PC-3 (cell line): ENCODE measurements at regions not wholly inside any gene's neighbourhood (a gene's known extent, or its start where the extent isn't known, plus 50 kb on each side); places are given as distances from the start of the nearest gene placed in this dataset.

Experiments used
- ATAC-seq: fragments of 200-7000 bp; cut with Tn5 transposase; 2 replicates; pipeline ENCODE4 v1.9.1; 2020; ENCODE audit warnings: mild to moderate bottlenecking, moderate library complexity
- BruUV-seq: library from RNA; stranded (reverse); fragments of 400-500 nt; replicated peaks from 2 replicates; lab custom pipeline; 2021; lab: Mats Ljungman, UMichigan
- CTCF ChIA-PET: fragments of 300-600 bp; sonication (Branson Sonifier 250); formaldehyde crosslinking; loops from one replicate; lab custom pipeline; 2022; ENCODE audit warnings: antibody characterized with exemption; lab: Charles Lee
- POLR2A ChIA-PET: fragments of 300-600 bp; sonication (Branson Sonifier 250); formaldehyde crosslinking; loops from one replicate; lab custom pipeline; 2022; ENCODE audit warnings: antibody characterized with exemption; ENCODE audit not compliant: unreplicated experiment; lab: Charles Lee
- DNase-seq: peaks from one replicate; pipeline ENCODE4 v3.0.0-alpha.2; 2015
- H2AFZ ChIP-seq: fragments of 300-600 bp; sonication (generic); 2 replicates; pipeline ENCODE4 v1.6.0; 2016; ENCODE audit warnings: antibody characterized with exemption, low read length
- H3F3A ChIP-seq: fragments of 300-600 bp; sonication (generic); one replicate; pipeline ENCODE4 v1.6.0; 2017; ENCODE audit warnings: antibody characterized with exemption, low read length, control low read depth, mild to moderate bottlenecking; ENCODE audit not compliant: unreplicated experiment
- H3K27ac ChIP-seq: fragments of 300-600 bp; sonication (generic); 2 replicates; pipeline ENCODE4 v1.5.1; 2016; ENCODE audit warnings: mild to moderate bottlenecking, low read length
- H3K27me3 ChIP-seq: fragments of 300-600 bp; sonication (generic); 2 replicates; pipeline ENCODE4 v1.6.1; 2016; ENCODE audit warnings: low read length, mixed read lengths
- H3K36me3 ChIP-seq: fragments of 300-600 bp; sonication (generic); 2 replicates; pipeline ENCODE4 v1.6.1; 2016; ENCODE audit warnings: low read depth, mixed run types, low read length, mixed read lengths
- H3K4me1 ChIP-seq: fragments of 300-600 bp; sonication (generic); 2 replicates; pipeline ENCODE4 v1.5.1; 2016; ENCODE audit warnings: low read length; ENCODE audit not compliant: insufficient read depth
- H3K4me2 ChIP-seq: fragments of 300-600 bp; sonication (generic); 2 replicates; pipeline ENCODE4 v1.6.0; 2016; ENCODE audit warnings: low read length
- H3K4me3 ChIP-seq: fragments of 300-600 bp; sonication (generic); 2 replicates; pipeline ENCODE4 v1.5.1; 2016; ENCODE audit warnings: mild to moderate bottlenecking, low read length, mixed read lengths
- H3K79me2 ChIP-seq: fragments of 300-600 bp; sonication (generic); 2 replicates; pipeline ENCODE4 v1.6.1; 2017; ENCODE audit warnings: low read length, mixed read lengths
- H3K9ac ChIP-seq: fragments of 300-600 bp; sonication (generic); 2 replicates; pipeline ENCODE4 v1.6.0; 2016; ENCODE audit warnings: mild to moderate bottlenecking, low read length
- H3K9me2 ChIP-seq: fragments of 300-600 bp; sonication (generic); replicated peaks from 2 replicates; pipeline ENCODE4 v1.6.1; 2016; ENCODE audit warnings: mixed run types, low read length, mixed read lengths
- H3K9me3 ChIP-seq: fragments of 300-600 bp; sonication (generic); 2 replicates; pipeline ENCODE4 v1.6.1; 2016; ENCODE audit warnings: low read length, mixed read lengths
- H4K20me1 ChIP-seq: fragments of 300-600 bp; sonication (generic); 2 replicates; pipeline ENCODE4 v1.6.1; 2016; ENCODE audit warnings: low read length, mixed read lengths
- EZH2 ChIP-seq: fragments of 300-600 bp; sonication (generic); IDR thresholded peaks from one replicate; pipeline ENCODE4 v1.6.1; 2017; ENCODE audit warnings: antibody characterized with exemption, mild to moderate bottlenecking, low read length; ENCODE audit not compliant: unreplicated experiment
- EZH2phosphoT487 ChIP-seq: fragments of 300-600 bp; sonication (generic); IDR thresholded peaks from 2 replicates; pipeline ENCODE4 v1.6.1; 2018; ENCODE audit warnings: mild to moderate bottlenecking, antibody characterized with exemption, low read length, borderline replicate concordance
- intact Hi-C: fragments of 100-400 bp; cut with micrococcal nuclease; formaldehyde crosslinking; loops from 2 replicates; pipeline ENCODE4 v1.9.0; 2023
- TF ChIP-seq, protein P1 (sequence below): fragments of 300-600 bp; sonication (generic); conservative IDR thresholded peaks from 2 replicates; pipeline ENCODE4 v1.5.1; 2017; ENCODE audit warnings: antibody characterized with exemption, low read depth, mild to moderate bottlenecking, low read length

DNA sequence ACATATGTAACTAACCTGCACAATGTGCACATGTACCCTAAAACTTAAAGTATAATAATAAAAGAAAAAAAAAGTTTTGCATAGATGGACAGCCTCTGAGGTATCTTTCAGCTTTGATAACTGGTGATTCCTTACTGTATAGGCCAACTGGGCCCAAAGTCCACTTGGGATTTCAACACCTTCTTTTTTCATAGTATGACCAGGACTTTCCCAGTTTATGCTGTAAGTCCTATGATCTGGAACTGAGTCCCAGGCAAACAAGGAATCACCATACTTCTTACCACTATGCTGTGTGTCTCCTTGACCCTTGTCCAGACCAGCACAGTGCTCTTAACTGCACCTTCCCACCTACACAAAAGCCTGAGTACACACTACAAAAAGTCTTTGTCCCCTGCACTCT, 205.1 kb upstream of the RBBP8 start:
- TF ChIP-seq, protein P1, sequence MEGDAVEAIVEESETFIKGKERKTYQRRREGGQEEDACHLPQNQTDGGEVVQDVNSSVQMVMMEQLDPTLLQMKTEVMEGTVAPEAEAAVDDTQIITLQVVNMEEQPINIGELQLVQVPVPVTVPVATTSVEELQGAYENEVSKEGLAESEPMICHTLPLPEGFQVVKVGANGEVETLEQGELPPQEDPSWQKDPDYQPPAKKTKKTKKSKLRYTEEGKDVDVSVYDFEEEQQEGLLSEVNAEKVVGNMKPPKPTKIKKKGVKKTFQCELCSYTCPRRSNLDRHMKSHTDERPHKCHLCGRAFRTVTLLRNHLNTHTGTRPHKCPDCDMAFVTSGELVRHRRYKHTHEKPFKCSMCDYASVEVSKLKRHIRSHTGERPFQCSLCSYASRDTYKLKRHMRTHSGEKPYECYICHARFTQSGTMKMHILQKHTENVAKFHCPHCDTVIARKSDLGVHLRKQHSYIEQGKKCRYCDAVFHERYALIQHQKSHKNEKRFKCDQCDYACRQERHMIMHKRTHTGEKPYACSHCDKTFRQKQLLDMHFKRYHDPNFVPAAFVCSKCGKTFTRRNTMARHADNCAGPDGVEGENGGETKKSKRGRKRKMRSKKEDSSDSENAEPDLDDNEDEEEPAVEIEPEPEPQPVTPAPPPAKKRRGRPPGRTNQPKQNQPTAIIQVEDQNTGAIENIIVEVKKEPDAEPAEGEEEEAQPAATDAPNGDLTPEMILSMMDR = no peak
- no peak for TF ChIP-seq EZH2
- Histone ChIP-seq H3K9me2 (no peaks in the 10 kb centered on the region), H3K4me2 (no peak overlapping the region), H3F3A (no peaks in the 10 kb centered on the region), H2AFZ (no peak overlapping the region), H3K36me3 (no peaks in the 10 kb centered on the region), H4K20me1 (no peaks in the 10 kb centered on the region), H3K9ac (no peak overlapping the region), H3K4me1 (no peaks in the 10 kb centered on the region), H3K27me3 (no peaks in the 10 kb centered on the region), H3K4me3 (no peak overlapping the region), H3K27ac (no peak overlapping the region), H3K79me2 (no peaks in the 10 kb centered on the region), H3K9me3 (no peaks in the 10 kb centered on the region)
- BruUV-seq = no TSS peak
- ATAC-seq (no peak), DNase-seq (no peak)
- CTCF ChIA-PET = no interaction called here
- intact Hi-C loops = no loop called here
- POLR2A ChIA-PET = no interaction called here

DNA sequence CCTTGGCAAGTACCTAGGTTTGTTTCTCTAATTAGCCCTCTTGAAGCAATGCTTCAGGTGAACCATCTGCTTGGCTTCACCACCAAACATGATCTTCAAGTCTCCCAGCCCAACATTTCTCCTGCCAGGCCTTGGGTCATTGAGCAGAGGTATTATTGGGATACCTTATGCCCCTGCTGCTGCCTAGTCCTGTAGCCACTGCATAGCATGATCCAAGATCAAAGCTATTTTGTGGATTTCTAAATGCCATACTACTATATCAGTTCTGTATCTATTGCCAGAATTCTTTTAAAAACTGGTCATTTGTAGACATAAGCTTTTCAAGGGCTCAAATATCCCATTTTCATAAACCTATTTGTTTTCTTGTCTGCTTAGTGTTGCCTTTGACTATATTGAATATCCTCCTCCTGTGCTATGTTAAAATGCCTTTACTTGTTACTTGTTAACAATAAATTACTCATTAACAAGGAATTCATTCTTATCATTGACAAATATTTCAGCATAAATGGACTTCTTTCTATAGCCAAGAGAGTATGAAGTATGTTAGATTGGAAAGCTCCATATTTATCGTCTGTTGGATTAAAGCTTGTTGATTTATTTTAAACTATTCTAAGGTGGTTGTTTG, 204.5 kb upstream of the RBBP8 start:
- POLR2A ChIA-PET = no interaction called here
- no peaks in the 10 kb centered on the region for H4K20me1 ChIP-seq
- no peaks in the 10 kb centered on the region for H3K79me2 ChIP-seq
- no peak for ATAC-seq
- TF ChIP-seq, protein P1 = no peak
- TF ChIP-seq EZH2 = no peak
- TF ChIP-seq EZH2phosphoT487 = no peak
- H3F3A ChIP-seq = no peaks in the 10 kb centered on the region
- H2AFZ ChIP-seq = no peak overlapping the region
- no peaks in the 10 kb centered on the region for H3K4me1 ChIP-seq
- H3K4me3 ChIP-seq = no peak overlapping the region
- CTCF ChIA-PET = no interaction called here
- no peak for DNase-seq
- intact Hi-C loops = no loop called here
- H3K36me3 ChIP-seq = no peaks in the 10 kb centered on the region
- no peaks in the 10 kb centered on the region for H3K27me3 ChIP-seq
- no peaks in the 10 kb centered on the region for H3K9me3 ChIP-seq
- H3K27ac ChIP-seq = no peak overlapping the region
- no TSS peak for BruUV-seq
- H3K4me2 ChIP-seq = no peak overlapping the region
- H3K9me2 ChIP-seq = no peaks in the 10 kb centered on the region
- H3K9ac ChIP-seq = no peak overlapping the region

DNA sequence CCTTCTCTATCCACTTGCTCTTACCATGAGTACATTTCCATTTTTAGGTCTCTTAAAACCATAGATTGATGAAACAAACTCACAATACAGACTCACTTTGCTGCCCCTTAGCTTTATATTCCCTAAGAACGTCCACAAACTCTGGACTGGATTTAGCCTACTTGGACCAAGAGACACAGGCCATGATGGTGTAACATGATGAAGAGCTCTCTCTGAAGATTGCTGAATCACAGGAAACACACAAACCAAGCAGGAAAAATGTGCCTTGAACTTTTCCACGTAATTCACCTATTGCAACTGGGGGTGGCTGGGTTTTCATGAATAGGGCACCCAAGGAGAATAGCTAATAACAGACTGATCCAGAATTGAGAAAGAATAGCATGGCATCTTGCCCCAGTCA, 201.7 kb upstream of the RBBP8 start:
- Histone ChIP-seq H3K4me1 (no peaks in the 10 kb centered on the region), H3K27ac (no peak overlapping the region), H3K79me2 (no peaks in the 10 kb centered on the region), H3K4me2 (no peak overlapping the region), H3K9me3 (no peaks in the 10 kb centered on the region), H3K27me3 (no peaks in the 10 kb centered on the region), H2AFZ (no peak overlapping the region), H4K20me1 (no peaks in the 10 kb centered on the region), H3K4me3 (no peak overlapping the region), H3K9ac (no peak overlapping the region), H3K36me3 (no peaks in the 10 kb centered on the region), H3F3A (no peaks in the 10 kb centered on the region), H3K9me2 (no peaks in the 10 kb centered on the region)
- intact Hi-C loops = no loop called here
- DNase-seq (no peak), ATAC-seq (no peak)
- no TSS peak for BruUV-seq
- POLR2A ChIA-PET = interaction anchor here (0.7 kb wide), 1 partner anchor 144 kb away, joined by 3 read pairs; no protein-coding TSS in a partner anchor
- CTCF ChIA-PET = no interaction called here
- TF ChIP-seq, protein P1 = no peak
- TF ChIP-seq EZH2 (no peak), EZH2phosphoT487 (no peak)
